Middle frontal gyrus (tissue), 1 donor: ENCODE measurements at regions not wholly inside any gene's neighbourhood (a gene's known extent, or its start where the extent isn't known, plus 50 kb on each side); places are given as distances from the start of the nearest gene placed in this dataset.

Experiments used
- DNase-seq: peaks from one replicate; pipeline ENCODE4 v3.0.0-alpha.2; 2015; ENCODE audit warnings: low spot score; ENCODE audit errors: extremely low spot score

GRCh38 chr14:85943192-85943591 is 413.2 kb downstream of the FLRT2 start:
- DNase-seq, result no peak

GRCh38 chr14:85934886-85935254 is 404.9 kb downstream of the FLRT2 start:
- no peak for DNase-seq

- DNase-seq, result no peak
Observed at GRCh38 chr14:85934123-85934885, 404.4 kb downstream of the FLRT2 start.

- DNase-seq, result no peak
Observed at GRCh38 chr14:85921241-85921640, 391.3 kb downstream of the FLRT2 start.

- DNase-seq, result no peak
Observed at GRCh38 chr14:85917716-85918115, 387.8 kb downstream of the FLRT2 start.

- no peak for DNase-seq
Observed at GRCh38 chr14:85915711-85916110, 385.8 kb downstream of the FLRT2 start.

- no peak for DNase-seq
Observed at GRCh38 chr14:85912141-85912540, 382.2 kb downstream of the FLRT2 start.

GRCh38 chr14:85911044-85911443 is 381.1 kb downstream of the FLRT2 start:
- DNase-seq, result no peak

- DNase-seq, result no peak
Observed at GRCh38 chr14:85909581-85909980, 379.6 kb downstream of the FLRT2 start.

GRCh38 chr14:85907536-85907935 is 377.6 kb downstream of the FLRT2 start:
- DNase-seq, result no peak

GRCh38 chr14:85897808-85898207 is 367.9 kb downstream of the FLRT2 start:
- no peak for DNase-seq

GRCh38 chr14:85895603-85896002 is 365.7 kb downstream of the FLRT2 start:
- no peak for DNase-seq

- DNase-seq, result no peak
Observed at GRCh38 chr14:85892251-85892650, 362.3 kb downstream of the FLRT2 start.

- no peak for DNase-seq
Observed at GRCh38 chr14:85883966-85884365, 354.0 kb downstream of the FLRT2 start.

GRCh38 chr14:85883101-85883500 is 353.2 kb downstream of the FLRT2 start:
- no peak for DNase-seq

GRCh38 chr14:85881935-85882334 is 352.0 kb downstream of the FLRT2 start:
- DNase-seq, result no peak

- DNase-seq, result no peak
Observed at GRCh38 chr14:85878874-85879273, 348.9 kb downstream of the FLRT2 start.

GRCh38 chr14:85873006-85873405 is 343.1 kb downstream of the FLRT2 start:
- no peak for DNase-seq

GRCh38 chr14:85867450-85867849 is 337.5 kb downstream of the FLRT2 start:
- DNase-seq, result no peak

GRCh38 chr14:85865701-85866100 is 335.8 kb downstream of the FLRT2 start:
- DNase-seq, result no peak

- DNase-seq, result no peak
Observed at GRCh38 chr14:85858634-85859033, 328.7 kb downstream of the FLRT2 start.

GRCh38 chr14:85856430-85856829 is 326.5 kb downstream of the FLRT2 start:
- DNase-seq, result no peak

- DNase-seq, result no peak
Observed at GRCh38 chr14:85853996-85854526, 324.1 kb downstream of the FLRT2 start.
